IPS-NIHi7 (cell line): ENCODE measurements at regions not wholly inside any gene's neighbourhood (a gene's known extent, or its start where the extent isn't known, plus 50 kb on each side); places are given as distances from the start of the nearest gene placed in this dataset.
"Not testable (repeated sequence)": the region's sequence is repeated elsewhere in the genome, so short reads cannot be mapped to it uniquely, and the experiment has no call there.

Source experiments
- DNase-seq: peaks from one replicate; pipeline ENCODE4 v3.0.0; 2012; ENCODE audit warnings: mixed read lengths; ENCODE audit errors: extremely low spot score

- no peak for DNase-seq
Measured at GRCh38 chr6:66278115-66278514, 571.1 kb upstream of the EYS start.

- no peak for DNase-seq
Measured at GRCh38 chr6:66277400-66277799, 570.4 kb upstream of the EYS start.

- DNase-seq = no peak
Measured at GRCh38 chr6:66265737-66266136, 558.7 kb upstream of the EYS start.

- DNase-seq = no peak
Measured at GRCh38 chr6:66264376-66264775, 557.4 kb upstream of the EYS start.

GRCh38 chr6:66258731-66259487 is 551.9 kb upstream of the EYS start:
- not testable (repeated sequence) for DNase-seq

GRCh38 chr6:66245231-66245630 is 538.2 kb upstream of the EYS start:
- no peak for DNase-seq

GRCh38 chr6:66238851-66239250 is 531.8 kb upstream of the EYS start:
- no peak for DNase-seq

- DNase-seq = no peak
Measured at GRCh38 chr6:66232890-66233289, 525.9 kb upstream of the EYS start.

GRCh38 chr6:66230591-66230990 is 523.6 kb upstream of the EYS start:
- no peak for DNase-seq

GRCh38 chr6:66226109-66226508 is 519.1 kb upstream of the EYS start:
- DNase-seq = no peak

- DNase-seq = no peak
Measured at GRCh38 chr6:66210964-66211363, 503.9 kb upstream of the EYS start.

- no peak for DNase-seq
Measured at GRCh38 chr6:66200390-66200789, 493.4 kb upstream of the EYS start.

GRCh38 chr6:66199171-66199570 is 492.1 kb upstream of the EYS start:
- no peak for DNase-seq

- DNase-seq = no peak
Measured at GRCh38 chr6:66198062-66198624, 491.1 kb upstream of the EYS start.

GRCh38 chr6:66190858-66191257 is 483.8 kb upstream of the EYS start:
- no peak for DNase-seq

GRCh38 chr6:66189915-66190314 is 482.9 kb upstream of the EYS start:
- DNase-seq = no peak

- no peak for DNase-seq
Measured at GRCh38 chr6:66186756-66187155, 479.7 kb upstream of the EYS start.

GRCh38 chr6:66184091-66184490 is 477.1 kb upstream of the EYS start:
- no peak for DNase-seq

- no peak for DNase-seq
Measured at GRCh38 chr6:66179361-66179760, 472.3 kb upstream of the EYS start.

GRCh38 chr6:66173587-66173986 is 466.6 kb upstream of the EYS start:
- no peak for DNase-seq

GRCh38 chr6:66166713-66167112 is 459.7 kb upstream of the EYS start:
- DNase-seq = not testable (repeated sequence)

- DNase-seq = no peak
Measured at GRCh38 chr6:66161546-66162108, 454.6 kb upstream of the EYS start.

- no peak for DNase-seq
Measured at GRCh38 chr6:66159937-66160336, 452.9 kb upstream of the EYS start.
